RWPE1 (cell line): ENCODE measurements at regions not wholly inside any gene's neighbourhood (a gene's known extent, or its start where the extent isn't known, plus 50 kb on each side); places are given as distances from the start of the nearest gene placed in this dataset.

Experiments used
- CTCF ChIA-PET: fragments of 350-600 bp; sonication (Branson Sonifier 250); formaldehyde crosslinking; extraction: SDS; loops from one replicate; lab custom pipeline; 2021; lab: Yijun Ruan, JAX
- POLR2A ChIA-PET: fragments of 400-600 bp; formaldehyde crosslinking; extraction: SDS; loops from one replicate; lab custom pipeline; 2020; ENCODE audit warnings: antibody characterized with exemption; ENCODE audit not compliant: low non-redundant PET; lab: Yijun Ruan, JAX
- DNase-seq: peaks from one replicate; pipeline ENCODE4 v3.0.0; 2012; ENCODE audit warnings: low spot score
- H3K27ac ChIP-seq: fragments of 450-650 bp; 2 replicates; pipeline ENCODE4 v1.5.1; 2017
- CTCF ChIP-seq: fragments of 450-650 bp; conservative IDR thresholded peaks from 2 replicates; pipeline ENCODE4 v1.5.1; 2017; ENCODE audit warnings: low read depth, mild to moderate bottlenecking

GRCh38 chr12:38585086-38585485 lies 268.5 kb downstream of the ALG10B start:
- no peak overlapping the region for H3K27ac ChIP-seq
- POLR2A ChIA-PET = no interaction called here
- no peak for TF ChIP-seq CTCF

GRCh38 chr12:38586789-38587188 lies 270.2 kb downstream of the ALG10B start:
- ChIA-PET CTCF (no interaction called here), POLR2A (no interaction called here)
- TF ChIP-seq CTCF = no peak
- DNase-seq = no peak
- H3K27ac ChIP-seq = no peak overlapping the region

More at GRCh38 chr12:38585086-38585485, 268.5 kb downstream of the ALG10B start:
- CTCF ChIA-PET = interaction anchor here (0.6 kb wide), 1 partner anchor 336 kb away, joined by 5 read pairs; no protein-coding TSS in a partner anchor
- no peak for DNase-seq

- CTCF ChIA-PET = interaction anchor here (0.7 kb wide), 1 partner anchor 100 kb away, joined by 3 read pairs; no protein-coding TSS in a partner anchor
- H3K27ac ChIP-seq = no peak overlapping the region
- TF ChIP-seq CTCF = no peak
- POLR2A ChIA-PET = no interaction called here
- DNase-seq = no peak
These were observed 271.0 kb downstream of the ALG10B start for GRCh38 chr12:38587594-38587993.

- H3K27ac ChIP-seq = no peak overlapping the region
- CTCF ChIA-PET = no interaction called here
- POLR2A ChIA-PET = no interaction called here
- TF ChIP-seq CTCF = no peak
- no peak for DNase-seq
These were observed 272.2 kb downstream of the ALG10B start for GRCh38 chr12:38588624-38589305.

- DNase-seq = no peak
- H3K27ac ChIP-seq = no peak overlapping the region
- ChIA-PET CTCF (no interaction called here), POLR2A (no interaction called here)
- no peak for TF ChIP-seq CTCF
These were observed 272.7 kb downstream of the ALG10B start for GRCh38 chr12:38589306-38589632.

- ChIA-PET CTCF (no interaction called here), POLR2A (no interaction called here)
- H3K27ac ChIP-seq = no peak overlapping the region
- DNase-seq = no peak
- TF ChIP-seq CTCF = no peak
These were observed 285.4 kb downstream of the ALG10B start for GRCh38 chr12:38601949-38602348.
